Vagina (tissue), 2 donors: ENCODE measurements at regions not wholly inside any gene's neighbourhood (a gene's known extent, or its start where the extent isn't known, plus 50 kb on each side); places are given as distances from the start of the nearest gene placed in this dataset.

Experiments used
- DNase-seq, 2 donors: peaks; one replicate each; pipeline ENCODE4 v3.0.0-alpha.2; 2017; ENCODE audit errors: extremely low spot score in 2 of 2
- H3K27ac ChIP-seq: fragments of 200-600 bp; sonication (generic); one replicate; pipeline ENCODE4 v1.5.1; 2019
- H3K27me3 ChIP-seq: fragments of 200-600 bp; sonication (generic); one replicate; pipeline ENCODE4 v1.5.1; 2019
- H3K36me3 ChIP-seq, 2 donors: fragments of 200-600 bp; sonication (generic); one replicate each; pipeline ENCODE4 v1.5.1; 2017 to 2019
- H3K4me1 ChIP-seq: fragments of 200-600 bp; sonication (generic); one replicate; pipeline ENCODE4 v1.5.1; 2019
- H3K4me3 ChIP-seq, 2 donors: fragments of 200-600 bp; sonication (generic); 1 replicate in 1 of 2; 2 replicates in 1 of 2; pipeline ENCODE4 v1.5.1; 2016 to 2019
- H3K9me3 ChIP-seq: fragments of 200-600 bp; sonication (generic); one replicate; pipeline ENCODE4 v1.5.1; 2019
- CTCF ChIP-seq, 3 experiments: fragments of 450-650 bp in 2 of 3; fragments of 200-600 bp in 1 of 3; sonication (generic) in 1 of 3; IDR thresholded peaks; one replicate each; pipeline ENCODE4 v1.5.1; 2017 to 2019; ENCODE audit warnings: antibody characterized with exemption in 3 of 3, mild to moderate bottlenecking in 2 of 3, moderate library complexity in 2 of 3
- POLR2A ChIP-seq, 2 donors: fragments of 450-650 bp; IDR thresholded peaks; one replicate each; pipeline ENCODE4 v1.6.1; 2017; ENCODE audit warnings: antibody characterized with exemption in 2 of 2, mild to moderate bottlenecking in 2 of 2, moderate library complexity in 2 of 2
- POLR2AphosphoS5 ChIP-seq, 2 donors: sonication (generic); formaldehyde crosslinking; IDR thresholded peaks; one replicate each; pipeline ENCODE4 v1.9.0; 2017; ENCODE audit warnings: antibody characterized with exemption in 2 of 2, mild to moderate bottlenecking in 2 of 2, low read depth in 1 of 2; ENCODE audit not compliant: insufficient read depth in 1 of 2
- intact Hi-C: fragments of 100-400 bp; cut with DNase I; formaldehyde crosslinking; loops from one replicate; pipeline ENCODE4 v1.15.1; 2023

DNA sequence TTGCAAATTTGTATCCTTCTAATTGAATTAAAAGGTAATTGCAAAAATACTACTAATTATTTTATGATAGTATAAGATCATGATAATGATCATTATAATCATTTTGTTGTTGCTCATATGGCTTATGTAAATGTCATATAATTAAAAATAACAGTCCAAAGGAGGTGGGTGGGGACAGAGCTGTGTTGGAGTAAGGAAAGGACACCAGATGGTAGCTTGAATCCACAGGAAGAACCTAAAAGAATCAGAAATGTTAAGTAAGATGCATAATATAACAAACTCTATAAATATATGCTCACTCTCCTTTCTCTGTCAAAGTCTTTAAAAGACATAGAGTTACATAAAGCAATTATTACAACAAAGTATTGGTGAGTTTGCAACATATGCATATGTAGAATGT is 650.7 kb upstream of the HS6ST1 start:
- no peak for DNase-seq
- no peaks in the 10 kb centered on the region for H3K4me1 ChIP-seq
- intact Hi-C loops, result no loop called here
- H3K27ac ChIP-seq, result no peak overlapping the region
- H3K27me3 ChIP-seq, result no peaks in the 10 kb centered on the region
- no peaks in the 10 kb centered on the region for H3K36me3 ChIP-seq
- no peaks in the 10 kb centered on the region for H3K9me3 ChIP-seq
- TF ChIP-seq CTCF (IDR thresholded peaks at IDR 0.05) (no peak), POLR2A (IDR thresholded peaks at IDR 0.05) (no peak), POLR2AphosphoS5 (IDR thresholded peaks at IDR 0.05; ENCODE audit: insufficient read depth in 1 of 2, low read depth in 1 of 2) (no peak)
- H3K4me3 ChIP-seq, result no peak overlapping the region

- no peak overlapping the region for H3K4me3 ChIP-seq
- intact Hi-C loops, result no loop called here
- H3K27me3 ChIP-seq, result no peaks in the 10 kb centered on the region
- no peaks in the 10 kb centered on the region for H3K9me3 ChIP-seq
- no peak overlapping the region for H3K27ac ChIP-seq
- DNase-seq, result no peak
- TF ChIP-seq POLR2AphosphoS5 (IDR thresholded peaks at IDR 0.05; ENCODE audit: insufficient read depth in 1 of 2, low read depth in 1 of 2) (no peak), POLR2A (IDR thresholded peaks at IDR 0.05) (no peak), CTCF (IDR thresholded peaks at IDR 0.05) (no peak)
- no peaks in the 10 kb centered on the region for H3K36me3 ChIP-seq
- no peaks in the 10 kb centered on the region for H3K4me1 ChIP-seq
Observed at GRCh38 chr2:128970332-128971116, 651.9 kb upstream of the HS6ST1 start.

DNA sequence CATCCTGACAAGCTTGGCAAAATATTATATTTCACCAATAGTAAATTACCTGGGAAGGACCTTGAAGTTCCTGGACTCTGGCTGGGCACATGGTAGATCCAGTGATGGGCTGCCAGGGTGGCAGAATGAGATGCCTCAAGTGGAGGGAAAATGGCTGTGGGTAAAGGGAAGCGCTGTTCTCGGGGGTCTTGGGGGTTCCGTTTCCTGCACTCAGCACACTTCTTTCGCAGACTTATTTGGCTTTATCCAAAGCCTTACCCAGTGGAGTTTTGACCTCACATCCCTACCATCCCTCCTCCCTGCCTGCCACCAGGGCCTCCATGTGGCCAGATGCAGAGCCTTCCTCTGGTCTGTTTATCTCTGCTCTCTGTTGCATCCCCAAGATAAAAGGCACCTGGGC is 654.9 kb upstream of the HS6ST1 start:
- DNase-seq, result no peak
- no peak for TF ChIP-seq CTCF (IDR thresholded peaks at IDR 0.05)
- no peak for TF ChIP-seq POLR2A (IDR thresholded peaks at IDR 0.05)
- no peak for TF ChIP-seq POLR2AphosphoS5 (IDR thresholded peaks at IDR 0.05; ENCODE audit: insufficient read depth in 1 of 2, low read depth in 1 of 2)
- intact Hi-C loops, result no loop called here
- H3K4me3 ChIP-seq, result no peak overlapping the region
- H3K27ac ChIP-seq, result no peak overlapping the region
- H3K9me3 ChIP-seq, result no peaks in the 10 kb centered on the region
- no peaks in the 10 kb centered on the region for H3K4me1 ChIP-seq
- no peaks in the 10 kb centered on the region for H3K27me3 ChIP-seq
- H3K36me3 ChIP-seq, result no peaks in the 10 kb centered on the region

GRCh38 chr2:128978212-128978611 is 659.5 kb upstream of the HS6ST1 start:
- TF ChIP-seq CTCF (IDR thresholded peaks at IDR 0.05) (no peak), POLR2AphosphoS5 (IDR thresholded peaks at IDR 0.05; ENCODE audit: insufficient read depth in 1 of 2, low read depth in 1 of 2) (no peak), POLR2A (IDR thresholded peaks at IDR 0.05) (no peak)
- intact Hi-C loops, result no loop called here
- no peak for DNase-seq
- Histone ChIP-seq H3K4me3 (no peak overlapping the region), H3K9me3 (no peaks in the 10 kb centered on the region), H3K27me3 (no peaks in the 10 kb centered on the region), H3K27ac (no peak overlapping the region), H3K36me3 (no peaks in the 10 kb centered on the region), H3K4me1 (no peaks in the 10 kb centered on the region)

DNA sequence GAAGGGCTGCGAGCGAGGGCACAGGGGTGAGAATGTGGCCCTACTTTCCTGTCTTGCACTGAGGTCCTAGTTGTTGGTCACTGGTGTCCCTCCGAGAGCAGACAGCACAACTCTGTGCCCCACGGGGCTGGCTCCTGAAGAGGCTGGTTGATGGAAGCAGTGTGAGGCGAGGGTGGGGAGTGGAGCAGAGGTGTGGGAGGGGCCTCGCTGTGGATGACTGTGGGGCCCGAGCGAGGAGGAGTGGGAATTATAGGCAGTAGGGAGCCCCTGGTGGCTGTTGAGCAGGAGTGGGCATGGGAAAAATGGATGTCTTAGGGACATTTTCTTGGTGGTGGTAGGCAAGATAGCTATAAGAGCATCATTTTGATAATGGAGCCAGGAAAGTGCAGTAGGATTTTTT is 660.5 kb upstream of the HS6ST1 start:
- TF ChIP-seq POLR2A (IDR thresholded peaks at IDR 0.05) (no peak), CTCF (IDR thresholded peaks at IDR 0.05) (no peak), POLR2AphosphoS5 (IDR thresholded peaks at IDR 0.05; ENCODE audit: insufficient read depth in 1 of 2, low read depth in 1 of 2) (no peak)

More for the DNA sequence above, 660.5 kb upstream of the HS6ST1 start:
- intact Hi-C loops, result no loop called here
- DNase-seq, result no peak
- Histone ChIP-seq H3K9me3 (no peaks in the 10 kb centered on the region), H3K27ac (no peak overlapping the region), H3K36me3 (no peaks in the 10 kb centered on the region), H3K27me3 (no peaks in the 10 kb centered on the region), H3K4me3 (no peak overlapping the region), H3K4me1 (no peaks in the 10 kb centered on the region)
